GM04503 (cell line): ENCODE measurements at regions not wholly inside any gene's neighbourhood (a gene's known extent, or its start where the extent isn't known, plus 50 kb on each side); places are given as distances from the start of the nearest gene placed in this dataset.

Experiments used
- DNase-seq: peaks from one replicate; pipeline ENCODE4 v3.0.0-alpha.2; 2012; ENCODE audit warnings: low read depth

DNA sequence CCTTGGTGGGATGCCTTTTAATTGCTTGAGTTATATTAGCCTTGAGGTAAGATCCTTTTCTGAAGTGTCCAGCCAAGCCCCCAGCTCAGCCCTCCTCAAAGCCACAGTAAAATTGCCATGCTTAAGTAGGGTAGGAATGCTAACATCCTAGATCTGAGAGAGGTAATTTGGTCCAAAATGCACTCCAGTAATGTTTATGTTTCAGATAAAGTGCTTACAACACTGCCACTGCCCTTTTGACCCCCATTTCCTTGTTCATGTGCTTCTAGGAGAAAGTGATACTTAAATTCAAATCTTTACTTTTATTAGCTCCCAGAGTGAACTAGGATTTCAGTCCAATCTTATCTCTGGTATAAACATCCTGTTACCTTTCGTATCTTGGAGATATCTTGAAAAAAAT is 318.0 kb downstream of the BMP2 start:
- no peak for DNase-seq

DNA sequence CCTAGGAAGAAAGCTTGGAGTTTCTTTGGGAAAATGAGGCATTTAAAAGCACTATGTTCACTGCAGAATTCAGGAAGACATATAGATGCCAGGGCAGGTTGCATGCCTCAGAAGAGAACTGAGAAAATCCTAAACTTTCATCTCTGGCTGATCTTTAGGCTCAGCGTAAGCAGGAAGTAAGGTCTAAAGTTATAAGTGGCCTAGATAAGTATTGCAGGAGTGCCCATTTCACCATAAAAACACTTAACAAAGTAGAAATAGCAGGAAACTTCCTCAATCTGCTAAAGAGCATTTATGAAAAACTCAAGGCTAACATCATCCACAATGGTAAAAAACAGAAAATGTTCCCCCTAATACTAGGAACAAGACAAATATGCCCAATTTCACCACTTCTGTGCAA is 320.3 kb downstream of the BMP2 start:
- no peak for DNase-seq

- DNase-seq, result no peak
Measured at GRCh38 chr20:7090001-7090400, 322.5 kb downstream of the BMP2 start.

- no peak for DNase-seq
Measured at GRCh38 chr20:7090811-7091210, 323.3 kb downstream of the BMP2 start.

GRCh38 chr20:7091655-7092054 is 324.2 kb downstream of the BMP2 start:
- no peak for DNase-seq

GRCh38 chr20:7094438-7094997 is 327.0 kb downstream of the BMP2 start:
- DNase-seq, result no peak

DNA sequence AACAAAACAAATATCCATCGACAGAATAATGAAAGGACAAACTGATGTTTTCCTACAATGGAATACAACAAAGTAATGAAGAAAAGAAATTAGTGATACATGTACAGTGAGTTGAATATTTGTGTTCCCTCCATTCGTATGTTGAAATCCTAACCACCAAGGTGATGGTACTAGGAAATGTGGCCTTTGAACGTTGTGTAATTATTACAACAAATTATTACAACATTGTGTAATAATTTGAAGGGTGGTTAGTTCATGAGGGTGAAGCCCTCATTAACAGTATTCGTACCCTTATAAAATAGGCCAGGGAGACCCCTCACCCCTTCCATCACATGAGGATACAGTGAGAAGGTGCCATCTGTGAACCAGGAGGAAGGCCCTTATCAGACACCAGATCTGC is 339.4 kb downstream of the BMP2 start:
- DNase-seq, result no peak

DNA sequence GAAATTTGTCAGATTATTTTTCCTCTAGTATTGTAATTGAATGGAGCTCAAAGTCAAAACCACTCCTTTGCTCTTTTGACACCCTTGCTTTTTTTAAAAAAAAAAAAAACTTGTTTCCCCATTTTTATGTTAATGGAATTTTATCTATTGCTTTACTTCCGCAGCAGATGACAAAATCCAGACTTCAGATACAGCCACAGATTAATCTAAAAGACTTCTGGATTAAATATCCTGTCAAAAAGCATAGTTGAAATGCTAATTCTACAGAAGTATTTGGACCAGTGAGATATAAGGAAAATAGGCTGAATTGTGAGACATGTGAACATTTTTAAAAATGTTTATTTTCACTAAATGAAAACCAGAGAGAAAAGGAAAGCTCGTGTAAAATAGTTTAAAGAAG is 341.4 kb downstream of the BMP2 start:
- DNase-seq, result no peak

DNA sequence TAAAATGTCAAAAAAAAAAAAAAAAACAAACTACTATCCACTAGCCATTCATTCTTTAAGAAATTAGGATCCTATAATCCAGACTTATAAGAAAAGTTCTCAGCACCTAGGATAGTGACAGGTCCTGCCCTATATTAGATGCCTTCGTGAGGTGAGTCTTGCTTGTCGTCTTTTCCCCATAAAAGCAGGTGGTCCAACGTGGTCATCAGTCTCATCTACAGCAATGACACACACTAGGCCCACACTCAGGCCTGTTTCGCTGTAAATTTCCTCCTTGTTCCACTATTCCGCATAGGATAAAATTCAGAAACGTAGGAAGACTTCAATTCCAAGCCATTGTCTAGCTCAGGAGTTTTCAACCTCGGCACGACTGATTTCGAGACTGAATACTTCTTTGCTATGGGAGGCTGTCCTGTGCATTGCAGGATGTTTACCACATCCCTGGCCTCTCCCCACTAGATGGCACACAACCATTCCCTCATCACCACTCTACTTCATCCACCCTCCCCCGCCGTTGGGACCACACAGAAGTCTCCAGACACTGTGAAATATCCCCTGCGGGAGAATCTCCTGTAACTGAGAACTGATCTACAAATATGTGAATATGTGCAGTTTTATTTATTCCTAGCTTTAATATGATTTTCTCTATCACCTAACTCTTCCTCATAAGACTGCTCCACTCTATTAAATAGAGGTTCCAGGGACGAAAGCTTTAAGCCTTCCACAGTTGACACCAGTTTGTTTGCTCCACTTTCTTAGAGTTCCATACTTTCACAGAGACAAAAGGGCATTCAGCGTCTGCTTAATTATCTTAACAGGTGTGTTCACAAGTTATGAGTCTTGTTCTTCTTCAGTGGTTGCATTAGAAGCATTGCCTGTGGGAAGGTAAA is 346.3 kb downstream of the BMP2 start:
- DNase-seq, result no peak

GRCh38 chr20:7123457-7123856 is 356.0 kb downstream of the BMP2 start:
- no peak for DNase-seq

GRCh38 chr20:7124120-7124519 is 356.6 kb downstream of the BMP2 start:
- DNase-seq, result no peak

- no peak for DNase-seq
Measured at GRCh38 chr20:7136886-7137285, 369.4 kb downstream of the BMP2 start.

- no peak for DNase-seq
Measured at GRCh38 chr20:7137395-7138151, 370.1 kb downstream of the BMP2 start.

GRCh38 chr20:7144464-7144863 is 377.0 kb downstream of the BMP2 start:
- no peak for DNase-seq

- DNase-seq, result no peak
Measured at GRCh38 chr20:7146552-7147219, 379.2 kb downstream of the BMP2 start.

GRCh38 chr20:7147220-7147601 is 379.7 kb downstream of the BMP2 start:
- no peak for DNase-seq

- no peak for DNase-seq
Measured at GRCh38 chr20:7151676-7152470, 384.4 kb downstream of the BMP2 start.

GRCh38 chr20:7155282-7155681 is 387.8 kb downstream of the BMP2 start:
- DNase-seq, result no peak

- no peak for DNase-seq
Measured at GRCh38 chr20:7155794-7156193, 388.3 kb downstream of the BMP2 start.

- no peak for DNase-seq
Measured at GRCh38 chr20:7159903-7160302, 392.4 kb downstream of the BMP2 start.

DNA sequence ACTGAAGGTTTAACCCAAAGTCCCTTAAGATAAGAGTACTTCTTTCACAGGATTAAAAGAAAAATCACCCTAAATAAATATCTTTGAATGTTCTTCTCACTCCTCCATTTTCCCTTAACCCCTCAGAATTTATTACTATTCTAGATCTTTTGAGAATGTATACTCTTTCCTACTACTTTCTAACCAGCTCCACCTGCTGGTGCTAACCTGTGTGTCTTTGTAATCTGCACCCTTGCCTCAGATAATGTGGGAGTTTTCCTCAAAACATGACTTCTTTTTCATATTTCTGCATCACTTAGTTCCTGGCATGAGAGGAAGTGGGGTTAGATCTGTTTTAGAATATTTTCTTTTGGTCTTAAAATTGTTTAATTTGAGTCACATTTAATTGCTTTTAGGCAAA is 394.2 kb downstream of the BMP2 start:
- DNase-seq, result no peak

DNA sequence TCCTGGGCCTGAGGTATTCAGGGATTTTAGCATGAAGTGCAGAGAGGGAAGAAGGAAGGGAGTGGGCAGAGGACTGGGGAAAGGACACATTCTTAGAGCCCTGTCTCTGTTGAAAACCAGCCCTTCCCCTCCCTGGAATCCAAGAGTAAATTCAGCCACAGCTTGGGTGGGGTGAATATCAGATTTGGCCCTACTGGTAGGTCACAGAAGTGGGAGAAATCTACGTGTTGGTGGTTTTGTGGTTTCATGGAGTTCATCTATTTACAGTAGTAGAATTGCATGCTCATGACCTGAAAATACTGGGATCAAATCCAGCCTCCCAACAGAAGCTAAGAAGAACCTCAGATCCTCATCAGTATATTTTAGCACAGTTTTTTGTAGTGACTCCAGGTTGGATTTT is 404.4 kb downstream of the BMP2 start:
- no peak for DNase-seq
